ENCODE measurements at regions not wholly inside any gene's neighbourhood (a gene's known extent, or its start where the extent isn't known, plus 50 kb on each side); places are given as distances from the start of the nearest gene placed in this dataset.

DNA sequence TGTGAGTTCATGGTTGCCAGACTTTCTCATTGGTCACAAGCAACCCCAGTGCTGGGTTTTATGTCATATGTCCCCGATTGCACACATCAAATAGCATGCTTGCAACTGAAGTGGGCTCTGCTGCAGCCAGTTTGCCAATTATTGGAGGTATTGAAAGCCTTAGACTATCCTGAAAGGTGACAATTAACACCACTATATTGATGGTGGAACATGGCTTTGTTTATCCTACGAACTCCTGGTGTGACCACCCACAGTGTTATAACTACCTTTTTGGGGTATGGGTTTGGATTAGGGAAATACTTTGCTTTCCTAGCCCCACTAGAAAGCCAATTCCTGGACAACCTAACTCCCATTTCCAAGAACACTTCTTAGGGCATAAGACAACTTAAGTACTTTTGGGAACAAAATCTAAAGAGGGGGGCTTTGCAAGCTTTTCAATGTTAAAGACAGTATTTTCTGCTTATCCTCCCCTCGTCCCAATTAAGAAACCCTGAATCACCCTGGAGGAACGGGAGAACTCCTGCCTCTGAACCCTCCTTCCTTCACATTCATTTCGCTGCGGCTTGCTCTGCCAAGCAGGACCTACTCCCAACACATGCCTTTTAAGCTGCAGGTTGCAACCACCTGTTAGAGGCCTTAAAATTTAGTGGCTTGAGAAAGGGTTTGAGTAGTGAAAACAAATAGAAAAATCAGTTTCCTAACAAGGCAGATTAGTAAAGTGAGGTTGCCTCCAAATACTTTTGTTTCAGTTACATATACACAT lies 80.3 kb upstream of the RBM19 start:
- Histone ChIP-seq H3K27ac (no peak overlapping the region), H3K9me3 (no peaks in the 10 kb centered on the region), H3K4me3 (no peak overlapping the region), H3K36me3 (replicated peaks in 1 of 2; ENCODE audit: insufficient read depth in 1 of 2, low read depth in 2 of 2) (no peaks in the 10 kb centered on the region), H3K27me3 (no peaks in the 10 kb centered on the region), H3K4me1 (no peaks in the 10 kb centered on the region)
- intact Hi-C loops (cut with DNase I): no loop called here
- no peak for DNase-seq
- 36 to 47% methylated on average over 6 of the region's 6 CpGs for WGBS, 2 donors
- TF ChIP-seq, protein P1, sequence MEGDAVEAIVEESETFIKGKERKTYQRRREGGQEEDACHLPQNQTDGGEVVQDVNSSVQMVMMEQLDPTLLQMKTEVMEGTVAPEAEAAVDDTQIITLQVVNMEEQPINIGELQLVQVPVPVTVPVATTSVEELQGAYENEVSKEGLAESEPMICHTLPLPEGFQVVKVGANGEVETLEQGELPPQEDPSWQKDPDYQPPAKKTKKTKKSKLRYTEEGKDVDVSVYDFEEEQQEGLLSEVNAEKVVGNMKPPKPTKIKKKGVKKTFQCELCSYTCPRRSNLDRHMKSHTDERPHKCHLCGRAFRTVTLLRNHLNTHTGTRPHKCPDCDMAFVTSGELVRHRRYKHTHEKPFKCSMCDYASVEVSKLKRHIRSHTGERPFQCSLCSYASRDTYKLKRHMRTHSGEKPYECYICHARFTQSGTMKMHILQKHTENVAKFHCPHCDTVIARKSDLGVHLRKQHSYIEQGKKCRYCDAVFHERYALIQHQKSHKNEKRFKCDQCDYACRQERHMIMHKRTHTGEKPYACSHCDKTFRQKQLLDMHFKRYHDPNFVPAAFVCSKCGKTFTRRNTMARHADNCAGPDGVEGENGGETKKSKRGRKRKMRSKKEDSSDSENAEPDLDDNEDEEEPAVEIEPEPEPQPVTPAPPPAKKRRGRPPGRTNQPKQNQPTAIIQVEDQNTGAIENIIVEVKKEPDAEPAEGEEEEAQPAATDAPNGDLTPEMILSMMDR (IDR thresholded peaks at IDR 0.05): no peak
- no peak for TF ChIP-seq POLR2A (IDR thresholded peaks at IDR 0.05)
- ATAC-seq: no peak

DNA sequence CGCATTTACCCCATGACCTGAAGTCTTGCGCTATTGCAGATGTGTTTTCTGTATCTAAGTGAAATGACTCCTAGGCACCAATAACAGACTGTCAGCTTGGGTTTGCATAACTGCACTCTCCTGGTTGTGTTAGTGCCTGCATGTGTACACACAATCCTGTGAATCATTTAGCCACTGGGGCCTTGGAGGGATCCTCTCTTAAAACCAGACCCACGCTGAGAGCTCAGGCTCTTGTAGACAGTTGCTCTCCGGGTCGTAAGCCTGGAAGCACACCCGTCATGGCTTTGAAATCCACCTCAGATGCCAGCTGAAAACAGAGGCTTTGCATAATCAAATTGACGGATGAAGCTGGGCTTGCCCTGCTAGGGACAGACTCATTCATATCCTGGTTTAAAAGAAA lies 79.2 kb upstream of the RBM19 start:
- intact Hi-C loops (cut with DNase I): no loop called here
- WGBS, 2 donors: 31 to 33% methylated on average over 7 of the region's 7 CpGs
- no peak for TF ChIP-seq POLR2A (IDR thresholded peaks at IDR 0.05)
- TF ChIP-seq, protein P1 (IDR thresholded peaks at IDR 0.05): no peak
- no peaks in the 10 kb centered on the region for H3K27me3 ChIP-seq
- no peaks in the 10 kb centered on the region for H3K9me3 ChIP-seq
- DNase-seq (no peak), ATAC-seq (no peak)
- no peaks in the 10 kb centered on the region for H3K4me1 ChIP-seq
- no peaks in the 10 kb centered on the region for H3K36me3 ChIP-seq (replicated peaks in 1 of 2; ENCODE audit: insufficient read depth in 1 of 2, low read depth in 2 of 2)
- no peak overlapping the region for H3K27ac ChIP-seq
- H3K4me3 ChIP-seq: no peak overlapping the region

DNA sequence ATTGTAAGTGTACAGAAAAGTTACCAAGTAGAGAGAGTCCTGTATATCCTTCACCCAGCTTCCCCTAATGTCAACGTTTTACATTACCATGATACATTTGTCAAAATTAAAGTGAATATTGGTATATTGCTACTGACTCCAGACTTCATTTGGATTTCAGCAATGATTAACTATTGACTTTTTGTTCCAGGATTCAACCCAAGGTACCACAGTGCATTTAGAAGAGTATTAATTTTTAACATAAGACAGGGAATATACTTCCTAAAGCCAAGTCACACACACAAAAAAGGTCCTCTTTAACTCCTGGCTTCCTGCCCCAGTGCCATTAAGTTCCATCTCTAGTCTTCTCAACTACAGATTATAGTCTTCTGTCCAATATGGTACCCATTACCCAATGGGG lies 75.5 kb upstream of the RBM19 start:
- ATAC-seq (no peak), DNase-seq (no peak)
- Histone ChIP-seq H3K9me3 (no peaks in the 10 kb centered on the region), H3K4me1 (no peaks in the 10 kb centered on the region), H3K27me3 (no peaks in the 10 kb centered on the region), H3K36me3 (replicated peaks in 1 of 2; ENCODE audit: insufficient read depth in 1 of 2, low read depth in 2 of 2) (no peaks in the 10 kb centered on the region), H3K4me3 (no peak overlapping the region), H3K27ac (no peak overlapping the region)
- no peak for TF ChIP-seq POLR2A (IDR thresholded peaks at IDR 0.05)
- TF ChIP-seq, protein P1 (IDR thresholded peaks at IDR 0.05): no peak
- intact Hi-C loops (cut with DNase I): no loop called here
- WGBS, 2 donors: 10 to 13% methylated on average over 1 of the region's 1 CpG

DNA sequence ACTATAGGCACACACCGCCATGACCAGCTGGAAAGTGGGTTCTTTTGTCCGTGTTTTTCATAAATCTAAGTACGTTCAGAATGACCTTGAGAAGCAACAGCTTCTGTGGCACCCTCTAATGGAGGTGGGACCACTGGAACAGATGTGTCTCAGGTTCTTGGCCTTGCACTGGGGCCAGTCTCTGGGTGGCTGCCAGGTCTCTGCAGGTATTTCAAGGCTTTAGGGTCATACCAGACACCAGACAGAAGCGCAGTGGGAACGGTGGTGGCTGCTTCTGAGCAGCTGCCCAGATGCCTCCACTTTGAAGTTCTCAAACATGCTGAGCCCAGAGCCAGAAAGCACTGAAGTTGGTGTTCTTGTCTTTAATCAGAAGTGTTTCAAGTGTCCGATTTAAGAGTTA lies 75.0 kb upstream of the RBM19 start:
- H3K27me3 ChIP-seq: no peaks in the 10 kb centered on the region
- WGBS, 2 donors: 60 to 64% methylated on average over 3 to 6 of the region's 6 CpGs
- intact Hi-C loops (cut with DNase I): no loop called here
- no peak overlapping the region for H3K27ac ChIP-seq
- H3K4me1 ChIP-seq: no peaks in the 10 kb centered on the region
- no peak overlapping the region for H3K4me3 ChIP-seq
- TF ChIP-seq, protein P1 (IDR thresholded peaks at IDR 0.05): no peak
- no peak for TF ChIP-seq POLR2A (IDR thresholded peaks at IDR 0.05)
- DNase-seq: no peak
- ATAC-seq: no peak
- H3K9me3 ChIP-seq: no peaks in the 10 kb centered on the region
- H3K36me3 ChIP-seq (replicated peaks in 1 of 2; ENCODE audit: insufficient read depth in 1 of 2, low read depth in 2 of 2): no peaks in the 10 kb centered on the region

DNA sequence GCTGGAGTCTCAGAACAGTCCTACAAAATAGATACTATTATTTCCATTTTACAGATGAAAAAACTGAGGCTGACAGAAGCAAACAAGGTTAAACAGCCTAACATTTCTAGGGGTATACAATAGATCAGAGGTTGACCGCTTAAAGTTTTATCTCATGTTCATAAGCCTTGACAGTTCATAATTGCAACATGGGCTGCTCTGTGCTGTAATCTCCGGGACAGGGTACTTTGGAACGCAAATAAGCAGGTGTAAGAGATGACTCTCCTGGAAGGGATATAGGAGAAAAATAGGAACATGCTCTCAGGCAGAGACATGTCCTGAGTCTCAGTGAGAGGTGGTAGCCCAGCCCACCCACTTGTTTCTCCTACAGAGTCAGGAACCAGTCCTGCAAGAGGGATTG lies 72.8 kb upstream of the RBM19 start:
- intact Hi-C loops (cut with DNase I): no loop called here
- H3K4me1 ChIP-seq: no peaks in the 10 kb centered on the region
- ATAC-seq (no peak), DNase-seq (no peak)
- H3K27me3 ChIP-seq: no peaks in the 10 kb centered on the region
- H3K9me3 ChIP-seq: no peaks in the 10 kb centered on the region
- no peak for TF ChIP-seq POLR2A (IDR thresholded peaks at IDR 0.05)
- TF ChIP-seq, protein P1 (IDR thresholded peaks at IDR 0.05): no peak
- H3K27ac ChIP-seq: no peak overlapping the region
- H3K4me3 ChIP-seq: no peak overlapping the region
- 67 to 77% methylated on average over 3 of the region's 3 CpGs for WGBS, 2 donors
- no peaks in the 10 kb centered on the region for H3K36me3 ChIP-seq (replicated peaks in 1 of 2; ENCODE audit: insufficient read depth in 1 of 2, low read depth in 2 of 2)

All from body of pancreas (tissue), 4 donors.